AG04450 (cell line): ENCODE measurements at regions not wholly inside any gene's neighbourhood (a gene's known extent, or its start where the extent isn't known, plus 50 kb on each side); places are given as distances from the start of the nearest gene placed in this dataset.

Experiments
- CTCF ChIA-PET: fragments of 300-600, 350-600 bp; formaldehyde crosslinking; extraction: SDS; loops from one replicate; lab custom pipeline; 2022; ENCODE audit warnings: antibody characterized with exemption, inconsistent platforms; lab: Charles Lee
- POLR2A ChIA-PET: fragments of 350-600 bp; formaldehyde crosslinking; extraction: SDS; loops from one replicate; lab custom pipeline; 2021; ENCODE audit warnings: antibody characterized with exemption, inconsistent platforms; lab: Yijun Ruan, JAX
- DNase-seq: peaks from one replicate; pipeline ENCODE4 v3.0.0-alpha.2; 2011; ENCODE audit warnings: low read depth, low spot score
- H3K27ac ChIP-seq: one replicate; pipeline ENCODE4 v1.5.1; 2012; ENCODE audit warnings: low read depth, low read length, control low read depth
- H3K27me3 ChIP-seq: one replicate; pipeline ENCODE4 v1.6.0; 2012; ENCODE audit warnings: low read length; ENCODE audit not compliant: control insufficient read depth, insufficient read depth
- H3K4me3 ChIP-seq: 2 replicates; pipeline ENCODE4 v1.5.1; 2011; ENCODE audit warnings: mild to moderate bottlenecking, low read depth, low read length, control low read depth
- H3K9me3 ChIP-seq: 2 replicates; pipeline ENCODE4 v1.5.1; 2012; ENCODE audit warnings: low read length; ENCODE audit not compliant: control insufficient read depth, insufficient read depth
- CTCF ChIP-seq: IDR thresholded peaks from 2 replicates; pipeline ENCODE4 v1.5.1; 2011; ENCODE audit warnings: low read depth, low read length, control low read depth, inconsistent platforms

- Histone ChIP-seq H3K9me3 (peaks cover 4% of the 10 kb centered on the region; the same call in 1 of the 2 replicates), H3K4me3 (no peak overlapping the region), H3K27ac (no peak overlapping the region), H3K27me3 (no peaks in the 10 kb centered on the region)
- DNase-seq = no peak
- TF ChIP-seq CTCF = no peak
- POLR2A ChIA-PET = no interaction called here
- CTCF ChIA-PET = no interaction called here
These were observed 2365.9 kb downstream of the MAT2B start for GRCh38 chr5:165871291-165871690.

GRCh38 chr5:165874851-165875250, 2369.4 kb downstream of the MAT2B start:
- peaks cover 10% of the 10 kb centered on the region; the same call in 1 of the 2 replicates for H3K9me3 ChIP-seq
- H3K27ac ChIP-seq = no peak overlapping the region
- ChIA-PET POLR2A (no interaction called here), CTCF (no interaction called here)
- no peak overlapping the region for H3K4me3 ChIP-seq
- TF ChIP-seq CTCF = no peak
- no peaks in the 10 kb centered on the region for H3K27me3 ChIP-seq
- DNase-seq = no peak

- no peak for DNase-seq
- Histone ChIP-seq H3K27me3 (no peaks in the 10 kb centered on the region), H3K27ac (no peak overlapping the region), H3K9me3 (peaks cover 10% of the 10 kb centered on the region; the same call in 1 of the 2 replicates), H3K4me3 (no peak overlapping the region)
- CTCF ChIA-PET = no interaction called here
- POLR2A ChIA-PET = no interaction called here
- TF ChIP-seq CTCF = no peak
These were observed 2371.1 kb downstream of the MAT2B start for GRCh38 chr5:165876538-165876937.

- Histone ChIP-seq H3K4me3 (no peak overlapping the region), H3K27me3 (no peaks in the 10 kb centered on the region), H3K27ac (no peak overlapping the region), H3K9me3 (peaks cover 10% of the 10 kb centered on the region; the same call in 1 of the 2 replicates)
- no peak for TF ChIP-seq CTCF
- DNase-seq = no peak
- ChIA-PET CTCF (no interaction called here), POLR2A (no interaction called here)
These were observed 2372.1 kb downstream of the MAT2B start for GRCh38 chr5:165877475-165877874.

- Histone ChIP-seq H3K4me3 (no peak overlapping the region), H3K9me3 (peaks cover 6% of the 10 kb centered on the region; the same call in 1 of the 2 replicates), H3K27me3 (no peaks in the 10 kb centered on the region), H3K27ac (no peak overlapping the region)
- TF ChIP-seq CTCF = no peak
- no peak for DNase-seq
- CTCF ChIA-PET = no interaction called here
- POLR2A ChIA-PET = no interaction called here
These were observed 2375.8 kb downstream of the MAT2B start for GRCh38 chr5:165881259-165881658.
